ES-I3 (cell line): ENCODE measurements at regions not wholly inside any gene's neighbourhood (a gene's known extent, or its start where the extent isn't known, plus 50 kb on each side); places are given as distances from the start of the nearest gene placed in this dataset.
"Not testable (repeated sequence)": the region's sequence is repeated elsewhere in the genome, so short reads cannot be mapped to it uniquely, and the experiment has no call there.

ENCODE experiments used
- H3K36me3 ChIP-seq: 2 replicates; pipeline ENCODE4 v1.6.1; 2013; ENCODE audit warnings: mild to moderate bottlenecking, low read length, control low read depth, moderate library complexity; ENCODE audit not compliant: insufficient read depth
- H3K4me1 ChIP-seq: 2 replicates; pipeline ENCODE4 v1.6.1; 2013; ENCODE audit warnings: mild to moderate bottlenecking, control low read depth, low read length; ENCODE audit not compliant: insufficient read depth
- H3K9ac ChIP-seq: 2 replicates; pipeline ENCODE4 v1.6.1; 2013; ENCODE audit warnings: low read depth, mild to moderate bottlenecking, low read length, moderate library complexity
- H3K9me3 ChIP-seq: 2 replicates; pipeline ENCODE4 v1.6.1; 2013; ENCODE audit warnings: mild to moderate bottlenecking, low read length, moderate library complexity; ENCODE audit not compliant: control insufficient read depth, insufficient read depth

DNA sequence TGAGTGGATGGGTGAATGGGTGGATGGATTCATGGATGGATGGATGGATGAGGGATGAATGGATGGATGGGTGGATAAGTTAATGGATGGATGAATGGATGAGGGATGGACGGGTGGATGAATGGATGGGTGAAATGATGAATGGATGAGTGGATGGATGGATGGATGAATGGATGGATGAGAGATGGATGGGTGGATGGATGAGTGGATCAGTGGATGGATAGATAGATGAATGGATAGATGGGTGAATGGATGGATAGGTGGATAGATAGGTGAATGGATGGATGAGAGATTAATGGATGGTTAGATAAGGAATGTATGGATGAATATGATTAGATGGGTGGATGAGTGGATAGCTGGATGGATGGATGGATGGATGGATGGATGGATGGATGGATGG is 313.5 kb downstream of the NPHP4 start:
- H3K9ac ChIP-seq: no peak overlapping the region
- H3K36me3 ChIP-seq: no peaks in the 10 kb centered on the region
- 0 out of 2 replicates have a peak, but pooled peaks cover 2% of the 10 kb centered on the region for H3K9me3 ChIP-seq
- H3K4me1 ChIP-seq: no peaks in the 10 kb centered on the region

- H3K9me3 ChIP-seq: not testable (repeated sequence)
Measured at GRCh38 chr1:5672355-5672754, 319.9 kb downstream of the NPHP4 start.

DNA sequence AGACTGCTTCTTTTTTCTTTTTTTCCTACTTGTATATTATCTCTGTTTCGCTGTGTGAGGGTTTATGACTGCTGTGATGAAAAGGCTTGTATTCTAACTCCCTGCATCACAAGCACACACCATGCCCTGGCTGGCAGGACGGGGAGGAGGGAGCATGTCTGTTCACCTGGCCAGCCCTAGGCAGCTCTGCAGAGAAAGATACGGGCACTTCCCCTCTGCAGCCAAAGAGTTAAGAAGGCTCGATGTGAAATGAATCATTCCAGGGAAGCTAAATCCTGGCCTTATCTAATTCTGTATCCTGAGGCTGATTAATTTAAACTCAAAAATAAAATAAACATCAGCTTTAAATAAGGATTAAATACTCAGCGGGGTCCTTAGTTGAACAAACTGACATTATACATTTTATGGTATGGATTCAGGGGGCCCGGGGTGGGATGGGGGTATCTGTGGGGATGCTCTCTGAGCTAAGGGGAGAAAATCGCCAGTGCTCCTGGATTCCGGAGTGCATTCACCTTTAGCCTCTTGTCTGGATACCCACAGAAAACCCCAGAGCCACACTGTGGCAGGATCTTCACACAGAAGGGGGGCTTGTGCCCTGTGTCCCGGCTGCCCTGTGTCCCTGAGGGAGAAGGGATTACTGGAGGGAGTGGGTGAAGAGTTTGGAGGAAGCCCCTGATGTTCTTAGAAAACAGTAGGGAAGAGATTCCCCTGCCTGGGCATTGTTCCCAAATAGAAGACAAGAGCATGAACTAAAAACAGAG is 321.5 kb downstream of the NPHP4 start:
- Histone ChIP-seq H3K36me3 (no peaks in the 10 kb centered on the region), H3K9ac (no peak overlapping the region), H3K4me1 (no peaks in the 10 kb centered on the region), H3K9me3 (peaks cover 3% of the 10 kb centered on the region)

More at GRCh38 chr1:5672355-5672754, 319.9 kb downstream of the NPHP4 start:
- H3K9ac ChIP-seq, H3K4me1 ChIP-seq, H3K36me3 ChIP-seq: not testable (repeated sequence)

DNA sequence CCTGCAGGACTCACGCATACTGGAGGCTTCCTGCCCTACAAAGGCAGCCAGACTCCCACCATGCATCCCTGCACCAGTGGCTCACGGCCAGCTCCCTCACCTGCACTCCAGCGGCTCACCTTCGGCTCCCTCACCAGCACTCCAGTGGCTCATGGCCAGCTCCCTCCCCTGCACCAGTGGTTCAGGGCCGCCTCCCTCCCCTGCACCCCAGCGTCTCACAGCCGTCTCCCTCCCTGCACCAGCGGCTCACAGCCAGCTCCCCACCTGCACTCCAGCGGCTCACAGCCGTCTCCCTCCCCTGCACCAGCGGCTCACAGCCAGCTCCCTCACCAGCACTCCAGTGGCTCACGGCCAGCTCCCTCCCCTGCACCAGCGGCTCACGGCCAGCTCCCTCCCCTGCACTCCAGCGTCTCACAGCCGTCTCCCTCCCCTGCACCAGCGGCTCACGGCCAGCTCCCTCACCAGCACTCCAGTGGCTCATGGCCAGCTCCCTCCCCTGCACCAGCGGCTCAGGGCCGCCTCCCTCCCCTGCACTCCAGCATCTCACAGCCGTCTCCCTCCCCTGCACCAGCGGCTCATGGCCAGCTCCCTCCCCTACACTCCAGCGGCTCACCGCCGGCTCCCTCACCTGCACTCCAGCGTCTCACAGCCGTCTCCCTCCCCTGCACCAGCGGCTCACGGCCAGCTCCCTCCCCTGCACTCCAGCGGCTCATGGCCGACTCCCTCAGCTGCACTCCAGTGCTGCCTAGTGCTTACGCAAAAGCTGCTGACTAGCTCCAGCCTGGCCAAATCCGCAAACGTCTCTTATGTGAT is 324.5 kb downstream of the NPHP4 start:
- no peaks in the 10 kb centered on the region for H3K4me1 ChIP-seq
- H3K36me3 ChIP-seq: no peaks in the 10 kb centered on the region

DNA sequence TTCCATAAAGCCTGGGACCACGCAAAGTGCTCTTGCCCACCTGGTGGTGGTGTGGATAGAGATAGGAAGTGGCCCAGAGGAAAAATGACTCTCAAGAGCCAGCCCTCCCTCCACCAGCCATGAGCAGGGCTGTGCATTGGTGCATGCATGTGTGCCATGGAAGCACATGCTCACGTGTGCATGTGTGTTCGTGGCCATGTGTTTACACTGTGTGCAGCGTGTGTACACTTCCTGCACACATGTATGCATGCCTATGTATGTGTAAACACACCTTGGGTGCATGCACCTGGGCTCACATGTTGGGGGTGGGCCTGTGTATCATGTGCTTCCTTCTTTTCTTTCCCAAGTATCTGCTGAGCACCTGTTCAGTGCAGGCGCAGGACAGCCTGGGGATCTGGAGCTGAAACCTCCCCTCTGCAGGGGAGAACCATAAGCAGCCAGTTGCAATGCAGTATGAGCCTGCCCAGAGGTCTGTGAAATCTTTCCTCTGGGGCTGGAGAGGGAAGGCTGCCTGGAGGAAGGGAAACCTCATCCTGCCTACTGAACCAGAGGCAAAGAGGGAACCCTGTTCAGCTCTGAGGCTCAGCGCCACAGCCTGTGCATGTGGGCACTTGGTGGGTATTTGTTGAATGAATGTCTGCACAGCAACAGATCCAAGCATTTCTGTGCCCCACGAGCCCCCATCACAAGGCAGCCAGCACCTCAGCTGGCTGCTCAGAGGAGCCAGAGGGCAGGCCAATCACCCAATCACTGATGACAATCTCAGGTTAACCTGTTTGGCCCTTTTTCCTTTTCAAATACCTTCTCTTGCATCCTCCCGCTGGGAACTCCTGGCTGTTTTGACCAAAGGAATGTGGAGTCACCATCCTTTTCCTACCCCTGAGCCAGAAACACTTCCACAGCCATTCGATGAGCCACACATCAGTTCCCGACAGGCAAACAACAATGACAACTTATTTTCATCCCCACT is 327.0 kb downstream of the NPHP4 start:
- H3K4me1 ChIP-seq: no peaks in the 10 kb centered on the region
- H3K9ac ChIP-seq: no peak overlapping the region
- H3K36me3 ChIP-seq: no peaks in the 10 kb centered on the region

More for the DNA sequence above, 324.5 kb downstream of the NPHP4 start:
- H3K9me3 ChIP-seq: peaks cover 3% of the 10 kb centered on the region; the same call in 1 of the 2 replicates
- H3K9ac ChIP-seq: peak overlapping the region; percentile 6; the same call in 1 of the 2 replicates

GRCh38 chr1:5664081-5664768 is 328.0 kb downstream of the NPHP4 start:
- Histone ChIP-seq H3K36me3 (no peaks in the 10 kb centered on the region), H3K4me1 (no peaks in the 10 kb centered on the region), H3K9me3 (peaks cover 3% of the 10 kb centered on the region; the same call in 1 of the 2 replicates), H3K9ac (no peak overlapping the region)

More for the DNA sequence above, 327.0 kb downstream of the NPHP4 start:
- peaks cover 3% of the 10 kb centered on the region; the same call in 1 of the 2 replicates for H3K9me3 ChIP-seq

GRCh38 chr1:5662744-5663126 is 329.5 kb downstream of the NPHP4 start:
- Histone ChIP-seq H3K9ac (no peak overlapping the region), H3K9me3 (no peaks in the 10 kb centered on the region), H3K4me1 (no peaks in the 10 kb centered on the region), H3K36me3 (no peaks in the 10 kb centered on the region)

DNA sequence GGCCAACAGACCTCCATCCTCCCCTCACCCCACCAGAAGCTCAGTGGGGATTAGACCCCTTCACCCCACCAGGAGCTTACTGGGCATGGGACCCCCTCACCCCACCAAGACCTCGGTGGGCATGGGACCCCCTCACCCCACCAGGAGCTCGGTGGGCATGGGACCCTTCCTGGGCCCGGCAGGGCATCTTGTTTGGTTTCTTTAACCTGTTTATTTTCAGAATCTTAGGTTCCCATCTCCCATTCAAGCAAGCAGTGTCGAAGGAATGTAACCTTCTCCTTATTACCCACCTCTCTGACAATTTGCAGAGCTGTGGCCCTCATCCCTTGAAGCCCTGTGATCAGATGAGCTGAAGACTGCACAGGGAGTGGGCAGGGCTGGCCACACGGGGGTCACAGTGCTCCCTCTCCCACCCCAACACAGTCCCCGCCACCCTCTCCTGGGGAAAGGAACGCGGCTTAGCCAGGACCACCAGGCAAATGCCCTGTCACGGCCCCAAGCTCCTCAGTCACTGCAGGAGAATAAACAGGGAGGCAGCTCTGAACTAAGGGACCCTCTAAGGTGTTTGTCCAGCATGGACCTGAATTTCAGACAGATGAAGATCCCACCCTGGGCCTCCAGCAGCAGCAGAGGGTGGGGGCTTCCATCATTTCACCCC is 330.0 kb downstream of the NPHP4 start:
- Histone ChIP-seq H3K36me3 (no peaks in the 10 kb centered on the region), H3K9me3 (no peaks in the 10 kb centered on the region), H3K9ac (no peak overlapping the region), H3K4me1 (no peaks in the 10 kb centered on the region)

DNA sequence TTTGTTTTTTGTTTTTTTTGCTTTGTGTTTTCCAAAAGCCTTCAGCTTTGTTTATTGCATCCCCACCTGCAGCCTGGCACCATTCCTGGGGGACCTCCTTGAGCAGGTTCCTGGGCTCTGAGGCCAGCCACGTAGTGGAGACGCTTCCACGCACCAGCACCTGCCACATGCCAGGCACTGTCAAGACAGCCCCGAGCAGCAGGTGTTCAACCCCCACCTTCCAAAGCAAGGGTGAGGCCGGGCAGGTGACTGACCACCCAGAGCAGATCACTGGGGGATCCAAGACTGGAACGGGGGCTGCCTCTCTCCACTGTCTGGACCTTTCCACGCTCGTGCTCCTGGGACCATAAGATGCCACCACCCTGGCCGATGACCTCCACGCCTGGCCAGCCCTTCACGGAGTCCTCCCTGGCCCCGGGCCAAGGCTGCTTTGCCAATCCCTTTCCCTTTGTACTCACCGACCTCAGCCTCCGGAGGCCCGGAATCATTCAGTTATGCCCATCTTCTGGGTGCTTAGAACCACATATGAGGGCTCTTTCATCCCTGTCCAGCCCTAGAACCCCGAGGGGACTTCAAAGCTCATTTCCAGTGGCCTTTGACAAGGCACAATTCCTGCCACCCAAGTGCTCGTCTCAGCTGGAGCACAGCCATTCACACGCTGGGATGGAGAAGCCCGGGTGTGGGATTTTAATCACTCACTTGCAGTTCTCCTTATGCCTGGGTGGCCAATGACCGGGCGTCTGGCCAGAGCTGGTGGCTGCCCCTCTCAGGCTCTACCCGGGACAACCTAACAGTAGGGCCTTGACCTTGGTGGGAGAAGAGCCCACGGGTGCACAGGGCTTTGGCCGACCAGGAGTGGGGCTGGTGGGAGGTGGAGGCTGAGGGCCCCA is 330.8 kb downstream of the NPHP4 start:
- H3K4me1 ChIP-seq: no peaks in the 10 kb centered on the region
- H3K9me3 ChIP-seq: no peaks in the 10 kb centered on the region
- H3K9ac ChIP-seq: no peak overlapping the region
- H3K36me3 ChIP-seq: no peaks in the 10 kb centered on the region

GRCh38 chr1:5660141-5660935 is 331.9 kb downstream of the NPHP4 start:
- H3K9ac ChIP-seq: no peak overlapping the region
- no peaks in the 10 kb centered on the region for H3K9me3 ChIP-seq
- no peaks in the 10 kb centered on the region for H3K4me1 ChIP-seq

DNA sequence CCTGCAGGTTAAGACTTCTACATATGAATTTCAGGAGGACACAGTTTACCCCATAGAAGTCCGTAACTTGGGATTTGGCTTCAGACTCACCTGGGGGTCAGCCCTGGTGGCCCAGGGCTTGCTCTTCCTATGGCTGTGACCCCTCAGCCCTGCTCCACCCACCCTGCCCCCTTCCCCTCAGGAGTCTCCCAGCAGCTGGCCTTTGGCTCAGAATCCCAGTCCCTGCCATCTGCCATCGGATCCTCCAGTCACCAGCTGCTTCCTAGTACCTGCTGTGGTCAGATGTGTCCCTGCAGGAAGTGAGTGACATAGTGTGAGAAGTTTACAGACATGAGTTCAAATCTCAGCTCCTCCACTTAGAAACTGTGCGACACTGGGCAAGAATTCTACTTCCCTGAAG is 332.6 kb downstream of the NPHP4 start:
- H3K4me1 ChIP-seq: no peaks in the 10 kb centered on the region
- H3K36me3 ChIP-seq: no peaks in the 10 kb centered on the region
- H3K9me3 ChIP-seq: no peaks in the 10 kb centered on the region
- H3K9ac ChIP-seq: no peak overlapping the region

More at GRCh38 chr1:5660141-5660935, 331.9 kb downstream of the NPHP4 start:
- no peaks in the 10 kb centered on the region for H3K36me3 ChIP-seq
